ENCODE measurements at regions not wholly inside any gene's neighbourhood (a gene's known extent, or its start where the extent isn't known, plus 50 kb on each side); places are given as distances from the start of the nearest gene placed in this dataset.

DNA sequence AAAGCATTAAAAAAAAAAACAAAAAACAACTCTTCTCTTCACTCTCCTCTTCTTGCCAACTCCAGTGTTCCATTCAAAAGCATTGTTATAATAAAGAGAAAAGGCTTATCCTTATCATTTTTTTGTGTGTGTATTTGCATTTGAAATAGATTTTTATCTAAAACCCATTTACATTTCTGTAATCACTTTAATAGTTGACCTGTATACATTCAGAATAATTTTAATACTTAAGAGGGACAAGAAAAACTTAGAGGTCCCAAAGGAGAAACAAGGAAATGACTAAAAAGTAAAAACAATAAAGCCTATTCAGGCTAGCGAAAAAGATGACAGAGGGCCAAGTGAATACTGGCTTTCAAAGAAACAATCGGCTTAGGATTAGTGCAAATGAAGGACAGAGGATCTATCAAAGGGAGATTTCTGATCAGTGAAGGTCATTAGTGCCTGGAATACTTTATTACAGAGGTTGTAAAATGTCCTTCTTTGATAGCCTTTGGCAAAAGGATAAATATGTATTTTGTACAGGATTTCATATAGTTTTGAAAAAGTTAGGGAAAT lies 808.3 kb downstream of the RPA4 start:
- no peak overlapping the region for H3K4me2 ChIP-seq (ENCODE audit: low read length)
- ChIA-PET RAD21 (ENCODE audit: low non-redundant PET in 1 of 2, low total read pairs in 2 of 2, uncharacterized antibody in 2 of 2, unreplicated experiment in 2 of 2) (no interaction called here), POLR2A (no interaction called here), CTCF (no interaction called here)
- no peaks in the 10 kb centered on the region for H3K9me2 ChIP-seq (ENCODE audit: insufficient read depth)
- H4K20me1 ChIP-seq (ENCODE audit: insufficient read depth), result no peaks in the 10 kb centered on the region
- H3K9ac ChIP-seq (ENCODE audit: low read length), result no peak overlapping the region
- no TSS peak for BruUV-seq (replicated peaks)
- TF ChIP-seq TCF7L2 (IDR thresholded peaks at IDR 0.05; ENCODE audit: borderline replicate concordance, extremely low read depth, insufficient read depth, insufficient read length) (no peak), SP1 (IDR thresholded peaks at IDR 0.05; ENCODE audit: low read depth) (no peak), CEBPB (IDR thresholded peaks at IDR 0.05; ENCODE audit: low read depth) (no peak), SIN3A (IDR thresholded peaks at IDR 0.05; ENCODE audit: low read depth) (no peak), EZH2 (IDR thresholded peaks at IDR 0.05) (no peak), ZNF274 (IDR thresholded peaks at IDR 0.05; ENCODE audit: low read depth, low read length) (no peak)
- TF ChIP-seq, protein P1, sequence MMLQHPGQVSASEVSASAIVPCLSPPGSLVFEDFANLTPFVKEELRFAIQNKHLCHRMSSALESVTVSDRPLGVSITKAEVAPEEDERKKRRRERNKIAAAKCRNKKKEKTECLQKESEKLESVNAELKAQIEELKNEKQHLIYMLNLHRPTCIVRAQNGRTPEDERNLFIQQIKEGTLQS (IDR thresholded peaks at IDR 0.05), result no peak
- TF ChIP-seq, protein P2, sequence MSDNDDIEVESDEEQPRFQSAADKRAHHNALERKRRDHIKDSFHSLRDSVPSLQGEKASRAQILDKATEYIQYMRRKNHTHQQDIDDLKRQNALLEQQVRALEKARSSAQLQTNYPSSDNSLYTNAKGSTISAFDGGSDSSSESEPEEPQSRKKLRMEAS (IDR thresholded peaks at IDR 0.05), result no peak
- TF ChIP-seq, protein P3, sequence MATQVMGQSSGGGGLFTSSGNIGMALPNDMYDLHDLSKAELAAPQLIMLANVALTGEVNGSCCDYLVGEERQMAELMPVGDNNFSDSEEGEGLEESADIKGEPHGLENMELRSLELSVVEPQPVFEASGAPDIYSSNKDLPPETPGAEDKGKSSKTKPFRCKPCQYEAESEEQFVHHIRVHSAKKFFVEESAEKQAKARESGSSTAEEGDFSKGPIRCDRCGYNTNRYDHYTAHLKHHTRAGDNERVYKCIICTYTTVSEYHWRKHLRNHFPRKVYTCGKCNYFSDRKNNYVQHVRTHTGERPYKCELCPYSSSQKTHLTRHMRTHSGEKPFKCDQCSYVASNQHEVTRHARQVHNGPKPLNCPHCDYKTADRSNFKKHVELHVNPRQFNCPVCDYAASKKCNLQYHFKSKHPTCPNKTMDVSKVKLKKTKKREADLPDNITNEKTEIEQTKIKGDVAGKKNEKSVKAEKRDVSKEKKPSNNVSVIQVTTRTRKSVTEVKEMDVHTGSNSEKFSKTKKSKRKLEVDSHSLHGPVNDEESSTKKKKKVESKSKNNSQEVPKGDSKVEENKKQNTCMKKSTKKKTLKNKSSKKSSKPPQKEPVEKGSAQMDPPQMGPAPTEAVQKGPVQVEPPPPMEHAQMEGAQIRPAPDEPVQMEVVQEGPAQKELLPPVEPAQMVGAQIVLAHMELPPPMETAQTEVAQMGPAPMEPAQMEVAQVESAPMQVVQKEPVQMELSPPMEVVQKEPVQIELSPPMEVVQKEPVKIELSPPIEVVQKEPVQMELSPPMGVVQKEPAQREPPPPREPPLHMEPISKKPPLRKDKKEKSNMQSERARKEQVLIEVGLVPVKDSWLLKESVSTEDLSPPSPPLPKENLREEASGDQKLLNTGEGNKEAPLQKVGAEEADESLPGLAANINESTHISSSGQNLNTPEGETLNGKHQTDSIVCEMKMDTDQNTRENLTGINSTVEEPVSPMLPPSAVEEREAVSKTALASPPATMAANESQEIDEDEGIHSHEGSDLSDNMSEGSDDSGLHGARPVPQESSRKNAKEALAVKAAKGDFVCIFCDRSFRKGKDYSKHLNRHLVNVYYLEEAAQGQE (IDR thresholded peaks at IDR 0.05; ENCODE audit: low read depth), result no peak
- no peak overlapping the region for H3K4me3 ChIP-seq (replicated peaks in 1 of 2; ENCODE audit: low read depth in 1 of 2, low read length in 2 of 2)
- no peak overlapping the region for H2AFZ ChIP-seq (ENCODE audit: low read depth, low read length, poor library complexity, severe bottlenecking)
- H3K36me3 ChIP-seq (ENCODE audit: control insufficient read depth in 1 of 2, insufficient read depth in 2 of 2, low read length in 2 of 2), result no peaks in the 10 kb centered on the region
- intact Hi-C loops (cut with micrococcal nuclease), result no loop called here
- no peaks in the 10 kb centered on the region for H3K79me2 ChIP-seq (ENCODE audit: insufficient read depth, low read length)
- H3K4me1 ChIP-seq (ENCODE audit: control insufficient read depth in 1 of 2, insufficient read depth in 2 of 2, low read length in 2 of 2), result no peaks in the 10 kb centered on the region
- no peaks in the 10 kb centered on the region for H3K9me3 ChIP-seq (ENCODE audit: control insufficient read depth in 1 of 2, insufficient read depth in 1 of 2, low read depth in 1 of 2, low read length in 2 of 2)
- H3K27me3 ChIP-seq (ENCODE audit: insufficient read depth, low read length), result no peaks in the 10 kb centered on the region
- H3K27ac ChIP-seq (ENCODE audit: low read depth, low read length), result no peak overlapping the region
- DNase-seq (ENCODE audit: low read depth, low spot score) (no peak), ATAC-seq (no peak)

Data from HCT116 (cell line).